Colon (tissue), 2 donors: ENCODE measurements at regions not wholly inside any gene's neighbourhood (a gene's known extent, or its start where the extent isn't known, plus 50 kb on each side); places are given as distances from the start of the nearest gene placed in this dataset.

ENCODE experiments used
- FAIRE-seq: peaks from 2 replicates; lab custom pipeline; 2012; peaks lifted over from hg19 to GRCh38; lab: Jason Lieb, UNC
- donor health status: control.
- donor health status: control.

DNA sequence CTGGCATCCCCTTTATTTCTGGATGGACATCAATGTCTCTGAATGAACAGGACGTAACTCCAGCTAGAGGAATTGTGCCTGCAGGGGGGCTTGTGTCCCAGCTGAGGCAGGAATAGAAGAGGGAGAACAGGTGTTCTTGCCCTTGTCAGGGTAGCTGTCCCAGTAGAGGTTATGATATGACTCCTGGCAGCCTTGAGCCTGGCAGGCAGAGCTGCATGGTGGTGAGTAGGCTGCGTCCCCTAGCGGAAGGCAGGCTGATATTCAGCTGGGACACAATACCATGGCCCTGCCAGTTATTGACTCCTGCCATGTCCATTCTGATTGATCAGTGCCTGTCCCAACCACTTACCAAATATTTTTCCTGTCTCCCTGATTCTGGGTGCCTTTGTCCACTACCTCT, 197.2 kb downstream of the RAP2A start:
- FAIRE-seq = no peak

DNA sequence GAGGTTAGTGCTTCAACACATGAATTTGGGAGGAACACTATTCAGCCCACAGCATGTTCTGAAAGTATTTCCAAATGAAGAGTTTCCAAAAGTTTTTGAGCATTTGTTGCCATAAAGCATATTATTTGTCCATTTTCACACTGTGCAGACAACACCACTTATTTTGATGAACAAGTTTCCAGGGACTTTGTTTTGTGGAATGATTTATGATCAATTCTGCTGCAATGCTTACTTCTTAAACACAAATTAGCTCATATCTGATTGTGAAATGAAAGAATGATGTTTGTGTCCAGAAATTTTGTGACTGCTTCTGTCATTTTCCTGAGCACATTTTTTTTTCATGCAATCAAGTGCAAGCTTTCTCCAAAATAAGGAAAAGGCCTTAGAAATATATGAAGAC, 205.3 kb downstream of the RAP2A start:
- FAIRE-seq = no peak

DNA sequence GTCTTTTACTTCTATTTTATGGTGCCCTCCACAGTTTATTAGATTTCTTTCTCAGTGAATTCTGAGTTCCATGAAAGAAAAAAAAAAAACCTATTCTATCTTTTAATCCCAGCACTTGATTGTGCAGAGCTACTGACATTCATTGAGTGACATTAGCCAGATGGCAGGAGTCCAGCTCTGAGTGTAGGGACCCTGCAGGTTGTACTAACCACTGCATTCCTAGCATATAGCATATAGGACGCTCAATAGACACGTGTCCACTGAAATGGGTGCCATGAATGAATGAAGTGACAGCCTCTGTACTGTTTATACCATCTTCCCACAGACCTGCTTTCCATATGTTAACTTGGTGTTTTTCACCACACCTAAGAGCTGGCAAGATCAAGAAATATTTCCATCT, 206.3 kb downstream of the RAP2A start:
- FAIRE-seq = no peak

DNA sequence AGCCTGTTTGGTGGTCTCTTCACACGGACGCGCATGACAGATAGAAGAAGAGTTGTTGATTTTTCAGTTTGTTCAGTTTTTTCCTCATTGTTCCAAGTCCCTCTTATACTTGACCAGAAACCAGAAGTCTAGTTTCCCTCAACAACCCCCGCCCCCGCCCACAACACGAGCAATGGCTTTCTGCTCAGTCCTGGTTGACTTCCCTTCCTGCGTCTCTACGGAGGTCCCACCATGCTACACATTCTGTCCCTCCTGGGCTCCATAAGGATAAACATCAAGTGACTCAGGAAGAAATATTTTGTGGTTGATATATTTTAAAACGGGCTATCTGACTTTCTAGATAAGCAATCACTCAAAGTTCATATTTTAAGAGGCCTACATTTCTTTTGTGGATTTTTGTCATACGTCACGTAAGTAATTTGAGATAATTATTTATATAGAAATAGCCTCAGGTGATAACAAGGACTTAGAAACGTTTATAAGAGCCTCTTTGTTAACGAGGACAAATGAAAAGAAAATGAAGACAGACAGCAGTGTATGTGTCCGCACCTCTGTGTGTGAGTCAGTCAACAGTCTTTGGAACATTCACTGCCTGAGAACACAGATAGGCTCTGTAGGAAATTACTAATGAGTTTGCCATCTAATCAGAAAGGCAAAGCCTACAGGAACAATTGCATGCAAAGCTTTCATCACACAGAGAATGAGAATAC, 214.4 kb downstream of the RAP2A start:
- FAIRE-seq = no peak

DNA sequence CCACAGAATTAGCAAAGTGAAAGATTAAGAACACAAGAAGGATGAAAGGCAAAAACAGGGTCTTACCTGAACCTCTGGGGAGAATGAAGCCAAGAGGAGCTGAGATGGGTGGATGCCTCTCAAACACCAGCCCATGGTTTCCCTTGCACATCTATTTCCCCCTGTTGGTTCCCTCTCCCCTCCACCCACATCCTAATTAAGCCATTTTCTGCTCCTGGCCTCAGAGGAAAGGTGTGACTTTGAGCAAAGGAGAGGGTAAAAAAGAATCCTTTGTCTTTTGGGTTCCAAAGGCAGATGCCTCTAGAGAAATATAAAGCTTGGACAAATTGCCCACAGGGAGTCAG, 214.9 kb downstream of the RAP2A start:
- FAIRE-seq = no peak

DNA sequence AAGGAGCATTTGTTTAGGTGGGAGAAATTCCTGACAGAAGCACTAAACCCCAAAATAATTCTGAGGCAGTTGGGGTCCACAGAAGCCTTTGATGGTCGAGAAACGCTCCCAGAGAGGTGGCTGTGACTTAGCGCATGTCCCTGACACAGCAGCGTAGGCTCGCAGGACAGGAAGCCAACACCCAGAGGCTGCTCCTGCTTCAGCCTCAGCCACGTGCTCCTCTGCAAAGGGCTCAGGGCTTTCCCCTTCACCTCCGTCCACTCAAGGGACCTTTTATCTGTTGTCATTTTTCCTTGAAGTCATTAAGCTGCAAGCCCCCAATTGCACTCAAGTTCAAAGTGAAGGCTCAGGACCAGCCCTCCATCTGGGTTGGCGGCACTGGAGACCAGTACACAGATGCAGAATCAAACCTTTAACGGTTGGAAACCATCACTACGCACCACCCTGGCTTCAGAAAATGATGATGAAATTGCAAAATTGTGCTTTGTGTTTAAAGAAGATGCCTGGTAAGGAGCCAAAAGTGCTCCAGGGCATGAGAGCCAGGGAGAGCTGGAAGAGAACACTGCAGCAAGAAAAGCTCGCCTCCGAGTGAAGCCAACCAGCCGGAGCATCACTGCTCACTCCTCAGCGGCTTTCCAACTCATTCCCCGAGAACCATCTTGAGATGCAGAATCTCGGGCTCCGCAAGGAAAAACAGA, 219.6 kb downstream of the RAP2A start:
- FAIRE-seq = no peak

DNA sequence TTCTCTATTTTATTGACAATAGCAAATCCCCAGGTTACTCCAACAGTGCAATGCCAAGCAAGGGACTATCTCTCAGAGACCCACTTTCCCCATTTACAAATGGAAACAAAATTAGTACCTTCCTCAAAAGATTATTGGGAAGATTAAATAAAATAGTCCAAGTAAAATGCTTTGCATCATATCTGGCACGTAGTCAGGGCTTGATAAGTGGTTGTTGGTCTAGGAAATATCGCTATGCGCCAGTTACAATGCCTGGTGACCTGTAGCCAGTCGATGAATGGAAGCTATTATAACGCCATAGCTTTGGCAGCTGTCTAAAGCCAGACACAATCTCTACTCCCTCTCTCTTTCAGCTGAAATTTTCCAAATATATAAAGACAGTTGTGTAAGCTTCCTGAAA, 220.3 kb downstream of the RAP2A start:
- no peak for FAIRE-seq

DNA sequence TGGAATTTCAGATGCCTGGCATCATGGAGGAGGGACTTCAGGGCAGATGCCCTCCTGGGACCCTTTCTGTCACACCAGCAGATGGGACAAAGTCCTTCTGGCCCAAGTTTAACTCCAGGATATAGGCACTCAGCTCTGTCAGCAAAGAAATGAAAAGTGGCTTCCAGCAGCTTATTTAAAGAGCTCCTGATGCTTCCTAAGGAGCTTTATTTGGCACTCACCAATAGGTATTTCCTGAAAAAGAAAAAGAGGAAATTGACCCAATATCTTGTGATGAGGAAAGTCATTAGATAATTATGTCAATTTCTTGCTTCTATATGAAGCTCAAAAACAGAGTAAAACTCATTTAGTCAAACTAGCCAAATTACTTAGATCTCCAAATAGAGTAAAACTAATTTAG, 224.6 kb downstream of the RAP2A start:
- no peak for FAIRE-seq

DNA sequence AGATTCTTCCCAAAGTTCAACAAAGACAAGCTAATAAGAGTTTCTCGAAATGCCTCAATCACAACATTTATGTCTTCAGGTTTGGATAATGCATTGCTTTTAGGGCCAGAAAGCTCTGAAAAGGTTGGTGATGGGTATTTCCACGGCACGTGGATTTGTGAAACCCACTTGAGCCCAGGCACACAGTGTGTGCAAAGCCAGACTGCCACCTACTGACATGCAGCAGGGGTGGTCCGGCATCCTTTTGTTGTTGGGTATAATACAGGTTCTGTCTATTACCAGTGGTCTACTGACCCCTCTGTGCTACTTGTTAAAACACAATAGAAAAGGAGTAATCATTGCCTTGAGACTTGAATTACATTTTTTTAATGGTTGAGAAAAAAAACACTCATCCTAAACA, 225.6 kb downstream of the RAP2A start:
- FAIRE-seq = no peak

DNA sequence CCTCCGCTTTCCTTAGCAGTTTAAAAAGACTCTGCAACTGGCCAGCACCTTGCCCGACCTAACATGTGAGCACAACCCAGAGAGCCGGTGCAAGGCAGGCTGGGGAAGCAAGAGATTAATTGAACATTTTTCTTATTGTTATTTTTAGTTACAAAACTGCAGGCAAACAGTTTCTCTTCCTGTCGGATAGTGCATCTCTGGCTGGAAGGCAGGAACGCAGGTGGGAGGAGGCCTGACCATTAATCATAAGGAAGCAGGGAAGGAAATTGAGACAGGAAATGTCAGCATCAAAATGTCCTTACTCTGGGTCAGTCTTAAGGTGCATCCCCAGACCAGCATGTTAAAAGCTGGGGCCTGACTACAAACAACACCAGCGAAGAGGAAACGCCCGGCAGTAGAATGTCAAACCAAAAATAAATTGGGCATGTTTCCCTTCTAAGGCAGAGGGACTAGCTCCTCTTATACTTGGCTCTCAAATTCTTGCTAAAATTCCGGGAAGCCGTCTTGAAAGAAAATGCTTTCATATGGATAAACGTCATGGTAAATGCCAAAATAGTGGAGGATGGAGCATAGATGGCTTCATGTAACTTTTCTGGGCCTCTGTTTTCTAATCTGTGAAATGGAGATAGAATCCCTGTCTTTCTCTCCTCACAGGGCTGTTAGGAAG, 226.8 kb downstream of the RAP2A start:
- FAIRE-seq = no peak

DNA sequence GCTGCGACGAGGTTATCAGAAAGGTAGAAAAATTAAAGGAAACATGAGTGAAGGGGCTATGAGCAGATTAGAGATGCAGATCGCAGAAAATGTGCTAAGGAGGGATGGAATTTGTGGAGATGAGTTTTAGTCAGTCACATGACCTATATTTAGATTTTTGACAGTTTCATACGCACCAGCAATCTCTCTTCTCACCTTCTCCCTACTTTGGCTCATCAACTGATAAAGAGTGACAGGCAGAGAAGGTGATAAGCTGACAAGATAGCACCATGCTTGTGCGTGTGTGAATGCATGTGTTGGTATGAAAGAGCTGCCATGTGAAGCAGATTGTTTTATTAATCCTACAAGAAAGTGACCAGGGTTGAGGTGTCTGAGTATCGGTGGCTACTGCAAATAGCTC, 252.6 kb downstream of the RAP2A start:
- no peak for FAIRE-seq

DNA sequence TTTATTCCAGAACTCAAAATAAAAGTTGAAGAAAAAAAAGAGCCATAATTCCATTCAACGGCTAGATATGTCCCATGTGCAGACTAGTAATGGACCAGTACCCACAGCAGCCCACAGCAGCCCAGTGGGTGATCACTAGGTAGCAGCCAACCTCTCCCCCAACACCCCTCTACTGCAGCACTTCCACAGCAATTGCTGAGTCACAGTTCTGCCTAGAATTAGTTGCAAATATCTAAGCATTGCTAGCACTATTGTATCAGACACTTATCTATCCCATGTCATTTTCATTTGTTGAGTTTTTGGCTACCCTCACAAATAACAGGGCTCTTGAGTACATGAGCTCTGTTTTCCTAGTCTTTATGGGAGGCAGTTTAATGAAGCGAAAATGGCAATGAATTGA, 258.7 kb downstream of the RAP2A start:
- no peak for FAIRE-seq

DNA sequence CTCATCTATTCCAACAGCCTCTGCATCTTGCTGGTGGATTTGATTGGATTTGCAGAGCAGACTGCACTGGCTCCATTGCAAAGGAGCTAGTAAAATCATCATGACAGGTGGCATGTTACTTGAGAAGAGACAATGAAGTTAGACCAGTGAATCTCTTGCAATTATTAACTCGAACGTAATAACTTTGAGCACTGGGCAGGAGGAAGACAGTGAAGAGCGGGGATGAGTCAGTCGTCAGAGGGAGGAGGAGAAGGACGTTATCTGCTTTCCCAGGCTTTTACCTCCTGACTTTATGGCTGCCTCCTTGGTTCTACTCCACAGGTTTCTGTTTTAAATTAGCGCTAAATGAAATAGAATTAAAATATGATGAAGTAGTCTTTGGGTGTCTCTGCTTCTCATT, 257.8 kb upstream of the IPO5 start:
- no peak for FAIRE-seq

DNA sequence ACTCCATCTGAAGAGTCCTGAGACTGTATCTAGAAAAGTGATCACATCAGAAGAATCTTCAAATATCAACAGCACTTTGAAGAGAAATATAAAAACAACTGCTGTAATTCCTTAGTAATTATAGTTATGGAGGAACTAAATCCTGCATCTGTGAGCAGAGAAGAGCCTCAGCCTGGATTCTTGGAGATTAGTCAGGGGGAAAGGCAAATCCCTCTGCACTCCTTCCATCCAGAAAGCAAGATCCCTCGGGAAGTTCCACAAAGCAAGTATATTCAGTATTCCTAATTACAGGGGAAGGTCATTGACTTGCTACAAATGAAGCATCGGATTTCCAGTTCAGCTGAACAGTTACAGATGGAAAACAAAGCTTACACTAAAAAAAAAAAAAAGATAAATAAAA, 256.6 kb upstream of the IPO5 start:
- FAIRE-seq = no peak

DNA sequence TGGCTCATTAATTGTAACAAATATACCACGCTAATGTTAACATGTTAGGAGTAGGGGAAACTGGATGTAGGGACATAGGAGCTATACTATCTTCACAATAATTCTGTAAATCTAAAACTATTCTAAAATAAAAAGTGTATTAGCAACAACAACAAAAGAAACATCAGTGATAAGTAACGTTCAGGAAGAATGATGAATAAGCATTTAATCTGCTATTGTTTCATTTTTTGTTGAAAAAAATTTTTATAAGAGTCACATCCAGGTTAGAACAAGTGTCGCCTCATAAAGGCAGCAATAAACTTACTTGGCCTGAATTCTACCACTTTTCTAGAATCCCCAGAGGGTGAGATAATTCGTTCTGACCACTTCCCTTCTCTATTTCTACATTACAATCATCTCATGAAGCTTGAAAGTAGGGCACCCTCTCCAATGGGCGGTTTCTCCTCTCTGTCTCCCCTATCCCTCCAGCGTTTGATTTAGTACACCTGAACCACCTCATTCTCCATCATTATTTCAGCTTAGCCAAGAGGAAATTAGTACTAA, 253.1 kb upstream of the IPO5 start:
- no peak for FAIRE-seq

DNA sequence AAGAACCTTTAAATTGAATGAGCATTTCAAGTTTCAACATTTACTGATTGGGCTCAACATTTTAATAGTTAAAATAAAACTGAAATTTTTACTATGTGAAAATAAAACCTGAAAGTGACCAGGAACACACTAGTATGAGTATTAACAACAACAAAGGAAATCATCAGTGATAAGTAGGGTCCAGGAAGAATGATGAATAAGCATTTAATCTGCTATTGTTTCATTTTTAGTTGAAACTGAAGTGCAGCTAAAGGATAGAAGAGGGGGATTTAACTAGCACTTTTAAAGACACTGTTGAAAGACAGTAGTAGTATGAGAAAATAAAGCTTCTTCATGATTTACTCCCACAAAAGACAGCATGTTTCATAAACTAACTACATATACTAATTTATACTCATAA, 250.9 kb upstream of the IPO5 start:
- FAIRE-seq = no peak

DNA sequence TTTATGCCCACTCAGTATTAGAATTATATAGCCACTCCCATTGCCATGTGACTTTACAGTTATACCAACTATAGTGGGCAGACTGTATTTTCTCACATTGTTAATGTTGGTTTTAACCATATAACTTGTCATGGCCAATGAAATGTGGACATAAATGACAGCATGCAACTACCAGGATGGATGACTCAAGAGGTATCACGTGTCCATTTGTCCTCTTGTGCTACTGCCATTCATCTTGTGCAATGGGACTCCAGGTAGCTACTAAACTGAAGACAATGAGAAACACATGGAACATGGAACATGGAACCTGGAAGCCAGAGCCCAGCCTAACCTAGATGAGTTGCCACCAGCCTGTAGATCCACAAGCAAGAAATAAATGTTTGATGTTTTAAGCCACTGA, 242.7 kb upstream of the IPO5 start:
- no peak for FAIRE-seq

DNA sequence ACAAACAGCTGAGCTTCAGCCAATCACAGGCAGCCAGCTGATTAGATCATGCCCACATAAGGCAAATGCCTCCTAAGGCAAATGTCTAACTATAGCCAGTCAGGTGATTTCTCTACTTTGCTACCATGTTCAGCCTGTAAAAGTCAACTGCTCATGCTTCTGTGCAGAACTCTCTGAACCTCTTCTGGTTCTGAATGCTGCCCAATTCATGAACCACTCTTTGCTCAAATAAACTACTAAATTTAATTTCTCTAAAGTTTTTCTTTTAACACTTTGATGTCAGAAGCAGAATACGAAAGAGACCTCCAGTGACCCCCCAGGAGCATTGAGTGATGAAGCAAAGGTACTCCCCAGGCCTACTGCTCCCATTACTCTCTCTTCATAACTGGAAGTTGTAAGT, 240.7 kb upstream of the IPO5 start:
- no peak for FAIRE-seq

DNA sequence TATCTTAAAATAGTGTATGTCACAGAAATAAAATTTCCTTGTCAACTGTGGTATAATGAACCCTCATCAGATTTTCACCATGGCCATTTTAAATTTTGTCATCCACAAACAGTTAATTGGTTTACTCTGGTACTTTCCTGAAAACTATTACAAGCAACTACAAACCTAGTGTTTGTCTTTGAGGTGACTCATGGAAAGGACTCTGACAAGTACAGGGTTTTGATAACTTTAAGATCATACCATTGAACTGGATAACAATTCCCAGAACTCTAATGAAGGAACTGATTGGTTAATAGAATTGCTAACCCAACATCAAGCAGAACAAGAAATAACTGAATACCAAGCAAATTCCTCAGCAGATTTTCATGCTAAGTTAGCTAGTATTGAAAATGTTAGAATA, 237.7 kb upstream of the IPO5 start:
- no peak for FAIRE-seq

DNA sequence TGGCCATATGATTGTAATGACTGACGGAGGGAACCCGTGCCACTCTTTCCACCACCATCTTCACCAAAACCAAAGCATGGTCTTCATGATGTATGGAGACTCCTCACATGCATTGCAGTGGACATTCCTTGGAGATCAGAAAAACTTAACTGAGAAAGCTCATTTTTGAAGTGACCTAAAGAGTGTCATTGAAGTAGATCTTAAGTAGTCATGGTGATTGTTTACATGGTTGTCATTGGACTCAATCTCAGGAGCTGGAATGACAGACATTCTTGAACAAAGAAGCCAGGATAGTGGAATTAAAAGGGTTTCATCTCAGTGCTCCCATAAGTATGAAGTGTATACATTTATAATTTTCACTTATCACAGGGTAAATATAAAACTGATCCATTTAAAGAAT, 236.7 kb upstream of the IPO5 start:
- no peak for FAIRE-seq

DNA sequence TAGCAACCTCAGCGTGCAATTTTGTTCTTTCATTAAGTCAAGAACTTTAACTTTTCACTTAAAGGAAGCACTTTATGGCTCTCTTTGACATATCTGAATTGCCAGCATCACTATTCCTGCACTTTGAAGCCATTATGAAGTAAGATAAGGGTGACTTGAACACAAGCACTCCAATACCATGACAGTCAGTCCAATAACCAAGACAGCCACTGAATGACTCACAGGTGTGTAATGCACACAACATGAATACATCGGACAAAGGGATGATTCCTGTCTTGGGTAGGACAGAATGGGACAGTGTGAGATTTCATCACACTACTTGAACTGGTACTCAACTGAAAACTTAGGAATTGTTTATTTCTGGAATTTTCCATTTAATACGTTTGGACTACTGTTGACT, 233.7 kb upstream of the IPO5 start:
- no peak for FAIRE-seq

DNA sequence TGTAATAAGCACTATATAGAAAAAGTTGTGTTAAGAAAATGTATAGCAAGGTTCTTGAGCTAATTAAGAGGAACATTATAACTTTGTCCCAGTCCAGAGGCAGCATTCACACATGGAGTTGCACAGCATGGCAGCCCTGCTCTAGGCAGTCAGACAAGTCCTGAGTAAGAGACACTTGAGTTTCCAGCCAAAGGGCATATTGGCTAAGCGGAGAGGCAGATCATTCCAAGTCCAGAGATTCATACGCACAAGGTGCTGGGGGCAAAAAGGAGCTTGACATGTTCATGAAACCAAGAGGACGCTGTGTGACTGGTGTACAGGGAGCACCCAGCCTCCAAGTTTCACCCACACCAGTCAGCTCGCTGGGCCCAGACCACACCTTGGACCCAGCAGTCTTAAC, 232.6 kb upstream of the IPO5 start:
- FAIRE-seq = no peak

DNA sequence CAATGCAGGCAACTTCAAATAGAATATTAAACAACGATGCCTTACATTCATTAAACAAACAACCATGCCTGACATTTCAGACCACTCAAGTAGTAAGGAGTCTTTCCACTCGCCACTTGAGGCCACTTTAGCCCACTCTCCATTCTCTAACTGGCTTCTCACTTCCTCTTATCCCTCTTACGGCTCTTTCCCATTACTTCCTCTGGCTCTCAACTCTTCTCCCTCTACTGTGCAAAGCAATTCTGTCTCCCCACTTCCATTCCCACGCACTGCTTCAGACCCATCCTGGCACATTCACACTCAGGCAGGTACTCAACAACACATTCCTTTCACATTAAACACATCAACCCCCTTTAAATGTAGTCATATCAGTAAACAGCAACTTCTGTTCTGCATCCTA, 229.8 kb upstream of the IPO5 start:
- no peak for FAIRE-seq

DNA sequence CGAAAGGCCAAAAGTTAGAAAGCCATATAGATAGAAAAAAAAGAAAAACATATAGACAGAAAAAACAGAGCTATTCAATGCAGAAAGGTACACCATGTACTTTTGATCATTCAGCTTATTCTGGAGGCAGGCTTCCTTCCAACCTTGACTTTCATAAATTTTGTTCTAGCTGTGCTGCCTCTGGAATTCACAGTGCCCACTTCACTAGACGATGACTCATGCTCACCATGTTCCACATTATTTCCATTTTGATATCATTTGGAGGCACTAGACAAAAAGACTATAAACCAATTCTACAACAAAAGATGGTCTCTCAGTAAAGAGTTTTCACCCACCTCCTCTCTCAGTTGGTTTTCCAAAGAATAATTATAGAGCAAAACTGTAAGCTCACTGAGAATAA, 229.0 kb upstream of the IPO5 start:
- FAIRE-seq = no peak
